DND-41 (cell line): ENCODE measurements at regions not wholly inside any gene's neighbourhood (a gene's known extent, or its start where the extent isn't known, plus 50 kb on each side); places are given as distances from the start of the nearest gene placed in this dataset.

Source experiments
- ATAC-seq: fragments of 200-7000 bp; cut with Tn5 transposase; 3 replicates; pipeline ENCODE4 v1.9.1; 2021; ENCODE audit warnings: low read depth; ENCODE audit not compliant: insufficient read depth
- DNase-seq: peaks from one replicate; pipeline ENCODE4 v3.0.0-alpha.2; 2020
- H2AFZ ChIP-seq: 2 replicates; pipeline ENCODE4 v1.6.0; 2012; ENCODE audit warnings: low read depth, low read length
- H3K27ac ChIP-seq: 2 replicates; pipeline ENCODE4 v1.5.1; 2012; ENCODE audit warnings: low read length, inconsistent platforms
- H3K27me3 ChIP-seq: fragments of 200-600 bp; sonication (generic); 2 replicates; pipeline ENCODE4 v1.6.0; 2012; ENCODE audit warnings: low read length, mild to moderate bottlenecking, inconsistent platforms; ENCODE audit not compliant: insufficient read depth, poor library complexity
- H3K36me3 ChIP-seq: 2 replicates; pipeline ENCODE4 v1.5.1; 2012; ENCODE audit warnings: low read length, inconsistent platforms; ENCODE audit not compliant: insufficient read depth
- H3K4me1 ChIP-seq: 2 replicates; pipeline ENCODE4 v1.5.1; 2012; ENCODE audit warnings: mild to moderate bottlenecking, low read length; ENCODE audit not compliant: insufficient read depth
- H3K4me2 ChIP-seq: 2 replicates; pipeline ENCODE4 v1.6.0; 2012; ENCODE audit warnings: mild to moderate bottlenecking, moderate library complexity, low read length, inconsistent platforms; ENCODE audit not compliant: insufficient read depth
- H3K4me3 ChIP-seq, 2 experiments: fragments of 200-600 bp in 1 of 2; shearing (Covaris generic) in 1 of 2; 2 replicates each; pipeline ENCODE4 v1.5.1; 2012 to 2016; ENCODE audit warnings: inconsistent platforms in 2 of 2, low read length in 2 of 2, mild to moderate bottlenecking in 2 of 2, low read depth in 1 of 2, moderate library complexity in 1 of 2
- H3K79me2 ChIP-seq: 2 replicates; pipeline ENCODE4 v1.6.0; 2012; ENCODE audit warnings: low read length, inconsistent platforms; ENCODE audit not compliant: insufficient read depth
- H3K9ac ChIP-seq: 2 replicates; pipeline ENCODE4 v1.6.0; 2012; ENCODE audit warnings: low read depth, mild to moderate bottlenecking, inconsistent platforms, low read length, moderate library complexity
- H3K9me3 ChIP-seq: 2 replicates; pipeline ENCODE4 v1.5.1; 2012; ENCODE audit warnings: low read length, moderate library complexity, mild to moderate bottlenecking, inconsistent platforms; ENCODE audit not compliant: insufficient read depth, severe bottlenecking
- H4K20me1 ChIP-seq: 2 replicates; pipeline ENCODE4 v1.6.0; 2012; ENCODE audit warnings: low read length; ENCODE audit not compliant: insufficient read depth
- EZH2 ChIP-seq: IDR thresholded peaks from 3 replicates; pipeline ENCODE4 v1.6.1; 2012; ENCODE audit warnings: borderline replicate concordance, low read depth, mild to moderate bottlenecking, moderate library complexity, low read length, inconsistent platforms; ENCODE audit not compliant: severe bottlenecking
- TF ChIP-seq, protein P1 (sequence below): IDR thresholded peaks from 2 replicates; pipeline ENCODE4 v1.5.1; 2012; ENCODE audit warnings: borderline replicate concordance, low read length, moderate library complexity, mild to moderate bottlenecking; ENCODE audit not compliant: poor library complexity, severe bottlenecking; ENCODE audit errors: extremely low read depth

DNA sequence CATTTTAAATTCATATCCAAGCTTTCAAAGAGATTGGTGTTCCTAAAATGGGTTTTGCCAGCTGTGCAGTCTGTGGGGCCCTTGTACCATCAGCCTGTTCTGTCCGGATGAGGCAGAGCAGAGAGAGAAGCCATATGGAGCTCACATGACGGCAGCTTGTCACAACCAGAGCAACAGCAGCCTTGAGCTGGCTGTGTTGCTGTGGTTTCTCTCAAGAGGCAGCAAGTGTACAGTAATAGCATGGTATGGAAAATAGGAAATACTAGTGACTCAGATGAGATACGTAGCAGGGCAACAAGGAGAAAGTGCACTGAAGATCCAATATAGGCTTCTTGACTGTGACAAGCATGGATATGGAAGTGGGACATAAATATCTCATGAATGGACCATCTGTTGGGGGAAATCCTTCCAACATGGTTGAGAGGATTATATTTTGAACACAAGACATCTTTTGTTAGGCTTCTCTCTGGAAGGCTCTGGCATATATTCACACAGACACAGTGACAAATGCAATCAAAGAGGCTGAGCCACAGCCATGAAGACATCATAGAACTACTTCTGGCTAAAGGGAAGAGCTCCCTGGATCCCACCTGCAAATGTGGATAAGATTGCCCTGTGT is 251.0 kb upstream of the TAC1 start:
- no peak overlapping the region for H2AFZ ChIP-seq
- no peaks in the 10 kb centered on the region for H3K9me3 ChIP-seq
- no peaks in the 10 kb centered on the region for H3K36me3 ChIP-seq
- no peak for ATAC-seq
- H3K79me2 ChIP-seq: no peaks in the 10 kb centered on the region
- H3K4me2 ChIP-seq: no peak overlapping the region
- no peaks in the 10 kb centered on the region for H3K4me1 ChIP-seq
- no peak overlapping the region for H3K4me3 ChIP-seq
- no peaks in the 10 kb centered on the region for H3K27me3 ChIP-seq
- DNase-seq: no peak
- no peaks in the 10 kb centered on the region for H4K20me1 ChIP-seq
- H3K27ac ChIP-seq: no peak overlapping the region
- TF ChIP-seq EZH2: no peak
- TF ChIP-seq, protein P1, sequence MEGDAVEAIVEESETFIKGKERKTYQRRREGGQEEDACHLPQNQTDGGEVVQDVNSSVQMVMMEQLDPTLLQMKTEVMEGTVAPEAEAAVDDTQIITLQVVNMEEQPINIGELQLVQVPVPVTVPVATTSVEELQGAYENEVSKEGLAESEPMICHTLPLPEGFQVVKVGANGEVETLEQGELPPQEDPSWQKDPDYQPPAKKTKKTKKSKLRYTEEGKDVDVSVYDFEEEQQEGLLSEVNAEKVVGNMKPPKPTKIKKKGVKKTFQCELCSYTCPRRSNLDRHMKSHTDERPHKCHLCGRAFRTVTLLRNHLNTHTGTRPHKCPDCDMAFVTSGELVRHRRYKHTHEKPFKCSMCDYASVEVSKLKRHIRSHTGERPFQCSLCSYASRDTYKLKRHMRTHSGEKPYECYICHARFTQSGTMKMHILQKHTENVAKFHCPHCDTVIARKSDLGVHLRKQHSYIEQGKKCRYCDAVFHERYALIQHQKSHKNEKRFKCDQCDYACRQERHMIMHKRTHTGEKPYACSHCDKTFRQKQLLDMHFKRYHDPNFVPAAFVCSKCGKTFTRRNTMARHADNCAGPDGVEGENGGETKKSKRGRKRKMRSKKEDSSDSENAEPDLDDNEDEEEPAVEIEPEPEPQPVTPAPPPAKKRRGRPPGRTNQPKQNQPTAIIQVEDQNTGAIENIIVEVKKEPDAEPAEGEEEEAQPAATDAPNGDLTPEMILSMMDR: no peak
- H3K9ac ChIP-seq: no peak overlapping the region

DNA sequence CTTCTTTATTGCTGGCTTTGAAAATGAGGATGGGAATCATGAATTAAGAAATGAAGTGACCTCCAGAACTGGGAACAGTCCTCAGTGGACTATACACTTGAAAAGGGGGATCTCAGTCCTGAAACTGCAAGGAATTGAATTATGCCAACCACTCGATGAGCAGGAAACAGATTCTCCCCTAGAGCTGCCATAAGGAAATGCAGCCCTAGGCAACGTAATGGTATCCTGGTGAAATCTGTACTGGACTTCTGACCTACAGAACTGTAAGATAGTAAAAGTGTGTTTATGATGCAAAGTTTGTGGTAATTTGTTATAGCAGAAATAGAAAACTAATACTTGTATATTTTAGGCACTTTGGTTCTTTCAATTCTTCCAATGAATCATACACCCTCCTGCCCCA is 236.4 kb upstream of the TAC1 start:
- no peak overlapping the region for H3K4me3 ChIP-seq
- no peak overlapping the region for H3K9ac ChIP-seq
- H3K9me3 ChIP-seq: no peaks in the 10 kb centered on the region
- H3K4me2 ChIP-seq: no peak overlapping the region
- H4K20me1 ChIP-seq: no peaks in the 10 kb centered on the region
- no peaks in the 10 kb centered on the region for H3K27me3 ChIP-seq
- no peaks in the 10 kb centered on the region for H3K36me3 ChIP-seq
- H3K4me1 ChIP-seq: no peaks in the 10 kb centered on the region
- H2AFZ ChIP-seq: no peak overlapping the region
- no peaks in the 10 kb centered on the region for H3K79me2 ChIP-seq
- TF ChIP-seq, protein P1: no peak
- TF ChIP-seq EZH2: no peak
- no peak for ATAC-seq
- no peak overlapping the region for H3K27ac ChIP-seq
- no peak for DNase-seq

DNA sequence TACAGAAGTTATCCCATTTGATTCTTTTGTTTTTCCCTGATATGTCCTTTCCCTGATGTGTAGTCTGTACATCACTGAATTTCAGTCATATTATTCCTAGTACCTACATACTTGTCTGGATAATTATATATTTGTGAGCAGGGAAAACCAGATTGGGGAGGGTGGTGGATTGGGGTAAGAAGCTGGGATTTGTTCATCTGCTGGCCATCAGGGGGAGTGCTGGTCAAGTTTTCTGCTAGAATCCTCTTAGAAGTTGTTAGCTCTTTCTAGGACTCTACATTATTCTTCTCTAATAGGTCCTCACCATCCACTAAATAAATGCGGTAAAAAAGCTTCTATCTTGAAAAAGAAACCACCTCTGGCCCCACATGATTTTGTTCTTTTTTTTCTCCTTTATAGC is 232.7 kb upstream of the TAC1 start:
- Histone ChIP-seq H3K4me3 (no peak overlapping the region), H4K20me1 (no peaks in the 10 kb centered on the region), H2AFZ (no peak overlapping the region), H3K27ac (no peak overlapping the region), H3K79me2 (no peaks in the 10 kb centered on the region), H3K27me3 (no peaks in the 10 kb centered on the region), H3K9me3 (no peaks in the 10 kb centered on the region), H3K4me2 (no peak overlapping the region), H3K9ac (no peak overlapping the region), H3K36me3 (no peaks in the 10 kb centered on the region), H3K4me1 (no peaks in the 10 kb centered on the region)
- DNase-seq (no peak), ATAC-seq (no peak)
- TF ChIP-seq EZH2: no peak
- TF ChIP-seq, protein P1: peak; percentile 52
